ENCODE measurements at regions not wholly inside any gene's neighbourhood (a gene's known extent, or its start where the extent isn't known, plus 50 kb on each side); places are given as distances from the start of the nearest gene placed in this dataset.

DNA sequence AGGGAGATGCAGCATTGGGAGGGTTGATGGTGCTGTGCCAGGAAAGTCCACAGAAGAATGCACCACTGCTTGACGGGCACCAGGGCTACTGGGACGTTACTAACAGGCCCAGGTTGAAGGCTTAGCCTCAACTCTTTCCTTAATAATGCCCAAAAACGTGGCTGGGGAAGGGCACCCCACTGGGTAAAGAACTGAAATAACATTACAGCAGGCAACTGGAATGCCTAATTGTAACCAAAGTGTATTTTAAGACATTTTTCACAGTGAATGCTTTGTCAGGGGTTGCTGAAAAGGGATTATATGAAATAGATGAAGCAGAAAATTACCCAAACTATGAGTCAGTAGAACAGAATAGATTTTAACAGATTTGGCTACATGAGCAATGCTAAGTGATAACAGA lies 191.3 kb downstream of the CMPK2 start:
- DNase-seq (ENCODE audit: low read depth), result no peak
- no peak overlapping the region for H3K4me3 ChIP-seq (ENCODE audit: low read depth, low read length)
- TF ChIP-seq, protein P1, sequence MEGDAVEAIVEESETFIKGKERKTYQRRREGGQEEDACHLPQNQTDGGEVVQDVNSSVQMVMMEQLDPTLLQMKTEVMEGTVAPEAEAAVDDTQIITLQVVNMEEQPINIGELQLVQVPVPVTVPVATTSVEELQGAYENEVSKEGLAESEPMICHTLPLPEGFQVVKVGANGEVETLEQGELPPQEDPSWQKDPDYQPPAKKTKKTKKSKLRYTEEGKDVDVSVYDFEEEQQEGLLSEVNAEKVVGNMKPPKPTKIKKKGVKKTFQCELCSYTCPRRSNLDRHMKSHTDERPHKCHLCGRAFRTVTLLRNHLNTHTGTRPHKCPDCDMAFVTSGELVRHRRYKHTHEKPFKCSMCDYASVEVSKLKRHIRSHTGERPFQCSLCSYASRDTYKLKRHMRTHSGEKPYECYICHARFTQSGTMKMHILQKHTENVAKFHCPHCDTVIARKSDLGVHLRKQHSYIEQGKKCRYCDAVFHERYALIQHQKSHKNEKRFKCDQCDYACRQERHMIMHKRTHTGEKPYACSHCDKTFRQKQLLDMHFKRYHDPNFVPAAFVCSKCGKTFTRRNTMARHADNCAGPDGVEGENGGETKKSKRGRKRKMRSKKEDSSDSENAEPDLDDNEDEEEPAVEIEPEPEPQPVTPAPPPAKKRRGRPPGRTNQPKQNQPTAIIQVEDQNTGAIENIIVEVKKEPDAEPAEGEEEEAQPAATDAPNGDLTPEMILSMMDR (IDR thresholded peaks at IDR 0.05; ENCODE audit: control insufficient read depth, extremely low read depth, insufficient read depth), result no peak

- DNase-seq (ENCODE audit: low read depth), result no peak
- H3K4me3 ChIP-seq (ENCODE audit: low read depth, low read length), result no peak overlapping the region
- TF ChIP-seq, protein P1 (IDR thresholded peaks at IDR 0.05; ENCODE audit: control insufficient read depth, extremely low read depth, insufficient read depth), result no peak
Observed at GRCh38 chr2:6675791-6676190, 189.9 kb downstream of the CMPK2 start.

DNA sequence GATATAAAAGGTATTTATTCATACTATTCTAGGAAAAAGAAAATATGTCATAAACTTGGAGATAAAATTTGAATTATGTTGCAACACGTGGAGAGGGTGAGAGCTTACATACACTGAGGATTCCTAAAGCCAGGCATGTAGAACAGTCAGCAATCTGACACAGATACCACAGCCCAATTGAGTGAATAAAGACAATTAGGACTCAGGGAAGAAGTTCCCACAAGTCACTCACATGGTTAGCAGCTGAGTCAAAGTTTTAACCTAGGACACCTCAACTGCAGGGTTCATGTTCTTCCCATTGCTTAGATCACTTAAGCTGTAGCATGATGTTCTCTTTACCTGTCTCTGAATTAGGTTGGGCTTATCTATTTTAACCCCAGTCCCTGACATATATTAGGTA lies 189.5 kb downstream of the CMPK2 start:
- TF ChIP-seq, protein P1 (IDR thresholded peaks at IDR 0.05; ENCODE audit: control insufficient read depth, extremely low read depth, insufficient read depth), result no peak
- H3K4me3 ChIP-seq (ENCODE audit: low read depth, low read length), result no peak overlapping the region
- no peak for DNase-seq (ENCODE audit: low read depth)

DNA sequence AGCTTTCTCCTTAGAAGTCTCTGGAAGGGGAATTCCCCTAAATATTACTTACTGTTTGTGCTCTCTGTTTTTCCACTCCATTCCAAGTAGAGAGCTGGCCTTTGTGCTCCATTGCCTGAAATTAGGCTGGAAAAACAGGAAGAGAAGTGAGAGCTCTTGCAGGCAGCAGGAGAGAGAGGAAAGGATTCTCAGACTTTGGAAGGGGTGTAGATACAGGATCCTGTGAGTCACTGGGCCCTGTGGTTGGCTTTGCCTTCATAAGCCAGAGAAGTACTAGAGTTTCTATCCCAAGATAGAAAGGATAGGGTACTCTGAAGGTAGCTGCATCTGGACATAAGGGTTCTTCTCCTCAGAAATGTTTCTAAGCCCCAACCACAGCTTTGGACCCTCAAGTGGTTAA lies 188.9 kb downstream of the CMPK2 start:
- H3K4me3 ChIP-seq (ENCODE audit: low read depth, low read length), result no peak overlapping the region
- no peak for DNase-seq (ENCODE audit: low read depth)
- TF ChIP-seq, protein P1 (IDR thresholded peaks at IDR 0.05; ENCODE audit: control insufficient read depth, extremely low read depth, insufficient read depth), result no peak

GRCh38 chr2:6679471-6679870 lies 186.2 kb downstream of the CMPK2 start:
- DNase-seq (ENCODE audit: low read depth), result no peak
- TF ChIP-seq, protein P1 (IDR thresholded peaks at IDR 0.05; ENCODE audit: control insufficient read depth, extremely low read depth, insufficient read depth), result no peak

GRCh38 chr2:6683516-6683915 lies 182.2 kb downstream of the CMPK2 start:
- DNase-seq (ENCODE audit: low read depth), result no peak
- no peak overlapping the region for H3K4me3 ChIP-seq (ENCODE audit: low read depth, low read length)
- TF ChIP-seq, protein P1 (IDR thresholded peaks at IDR 0.05; ENCODE audit: control insufficient read depth, extremely low read depth, insufficient read depth), result no peak

More at GRCh38 chr2:6679471-6679870, 186.2 kb downstream of the CMPK2 start:
- no peak overlapping the region for H3K4me3 ChIP-seq (ENCODE audit: low read depth, low read length)

- no peak for DNase-seq (ENCODE audit: low read depth)
- no peak overlapping the region for H3K4me3 ChIP-seq (ENCODE audit: low read depth, low read length)
- TF ChIP-seq, protein P1 (IDR thresholded peaks at IDR 0.05; ENCODE audit: control insufficient read depth, extremely low read depth, insufficient read depth), result no peak
Observed at GRCh38 chr2:6685447-6685846, 180.3 kb downstream of the CMPK2 start.
